MCF 10A (cell line): ENCODE measurements at regions not wholly inside any gene's neighbourhood (a gene's known extent, or its start where the extent isn't known, plus 50 kb on each side); places are given as distances from the start of the nearest gene placed in this dataset.

Source experiments
- BruUV-seq: library from RNA; stranded (reverse); fragments of 400-500 nt; replicated peaks from 2 replicates; lab custom pipeline; 2021; lab: Mats Ljungman, UMichigan
- CTCF ChIA-PET: fragments of 300-600 bp; sonication (Branson Sonifier 250); formaldehyde crosslinking; extraction: SDS; loops from one replicate; lab custom pipeline; 2021; ENCODE audit warnings: antibody characterized with exemption, inconsistent platforms; lab: Yijun Ruan, JAX
- POLR2A ChIA-PET: fragments of 300-600, 350-650 bp; sonication (Branson Sonifier 250); formaldehyde crosslinking; extraction: SDS; loops from one replicate; lab custom pipeline; 2020; ENCODE audit warnings: antibody characterized with exemption, inconsistent platforms; lab: Yijun Ruan, JAX
- DNase-seq: peaks from one replicate; pipeline ENCODE4 v3.0.0-alpha.2; 2018; ENCODE audit not compliant: unreplicated experiment
- H3K27ac Mint-ChIP-seq: one replicate; pipeline ENCODE4 v1.8.0; 2022; ENCODE audit warnings: mild to moderate bottlenecking, low read depth, mixed read lengths; ENCODE audit not compliant: unreplicated experiment
- H3K27me3 Mint-ChIP-seq: one replicate; pipeline ENCODE4 v1.8.0; 2022; ENCODE audit warnings: mixed read lengths; ENCODE audit not compliant: insufficient read depth, unreplicated experiment
- H3K36me3 Mint-ChIP-seq: one replicate; pipeline ENCODE4 v1.8.0; 2022; ENCODE audit warnings: mild to moderate bottlenecking, moderate library complexity, mixed read lengths; ENCODE audit not compliant: insufficient read depth, unreplicated experiment
- H3K4me1 Mint-ChIP-seq: one replicate; pipeline ENCODE4 v1.8.0; 2022; ENCODE audit warnings: mixed read lengths; ENCODE audit not compliant: insufficient read depth, unreplicated experiment
- H3K4me3 Mint-ChIP-seq: one replicate; pipeline ENCODE4 v1.8.0; 2022; ENCODE audit warnings: mild to moderate bottlenecking, moderate library complexity, mixed read lengths; ENCODE audit not compliant: unreplicated experiment
- H3K9me3 Mint-ChIP-seq: one replicate; pipeline ENCODE4 v1.8.0; 2022; ENCODE audit warnings: mixed read lengths; ENCODE audit not compliant: unreplicated experiment
- CTCF ChIP-seq: fragments of 200-600 bp; IDR thresholded peaks from one replicate; pipeline ENCODE4 v1.8.0; 2022; ENCODE audit warnings: antibody characterized with exemption, mild to moderate bottlenecking; ENCODE audit not compliant: unreplicated experiment
- intact Hi-C: fragments of 100-400 bp; cut with micrococcal nuclease; formaldehyde crosslinking; loops from 2 replicates; pipeline ENCODE4 v1.14.1; 2022

GRCh38 chr15:77775837-77776236, 143.1 kb upstream of the LINGO1 start:
- H3K27ac Mint-ChIP-seq, result no peak overlapping the region
- no peak for DNase-seq
- intact Hi-C loops, result no loop called here
- POLR2A ChIA-PET, result no interaction called here
- no peaks in the 10 kb centered on the region for H3K36me3 Mint-ChIP-seq
- CTCF ChIA-PET, result interaction anchor here (0.9 kb wide), 1 partner anchor 15 kb away, joined by 3 read pairs; no protein-coding TSS in a partner anchor
- H3K9me3 Mint-ChIP-seq, result peaks cover 5% of the 10 kb centered on the region
- H3K4me1 Mint-ChIP-seq, result no peaks in the 10 kb centered on the region
- BruUV-seq, result no TSS peak
- no peak for TF ChIP-seq CTCF
- no peak overlapping the region for H3K4me3 Mint-ChIP-seq
- peaks cover 9% of the 10 kb centered on the region for H3K27me3 Mint-ChIP-seq

- H3K9me3 Mint-ChIP-seq, result peaks cover 5% of the 10 kb centered on the region
- no TSS peak for BruUV-seq
- DNase-seq, result no peak
- ChIA-PET CTCF (interaction anchor here (0.9 kb wide), 1 partner anchor 15 kb away, joined by 3 read pairs; no protein-coding TSS in a partner anchor), POLR2A (no interaction called here)
- no peak overlapping the region for H3K4me3 Mint-ChIP-seq
- no peak overlapping the region for H3K27ac Mint-ChIP-seq
- no peaks in the 10 kb centered on the region for H3K4me1 Mint-ChIP-seq
- no peak for TF ChIP-seq CTCF
- H3K27me3 Mint-ChIP-seq, result peaks cover 9% of the 10 kb centered on the region
- no peaks in the 10 kb centered on the region for H3K36me3 Mint-ChIP-seq
- intact Hi-C loops, result no loop called here
Measured at GRCh38 chr15:77775373-77775772, 142.7 kb upstream of the LINGO1 start.

- no peak overlapping the region for H3K4me3 Mint-ChIP-seq
- no TSS peak for BruUV-seq
Measured at GRCh38 chr15:77774350-77774749, 141.6 kb upstream of the LINGO1 start.

GRCh38 chr15:77773903-77774302, 141.2 kb upstream of the LINGO1 start:
- POLR2A ChIA-PET, result no interaction called here

More at GRCh38 chr15:77774350-77774749, 141.6 kb upstream of the LINGO1 start:
- DNase-seq, result no peak
- no peaks in the 10 kb centered on the region for H3K36me3 Mint-ChIP-seq
- no peak overlapping the region for H3K27ac Mint-ChIP-seq
- peaks cover 9% of the 10 kb centered on the region for H3K27me3 Mint-ChIP-seq
- POLR2A ChIA-PET, result no interaction called here
- H3K4me1 Mint-ChIP-seq, result no peaks in the 10 kb centered on the region
- intact Hi-C loops, result no loop called here
- no peak for TF ChIP-seq CTCF
- H3K9me3 Mint-ChIP-seq, result peaks cover 5% of the 10 kb centered on the region
- CTCF ChIA-PET, result no interaction called here

More at GRCh38 chr15:77773903-77774302, 141.2 kb upstream of the LINGO1 start:
- Mint-ChIP-seq H3K4me1 (no peaks in the 10 kb centered on the region), H3K9me3 (peaks cover 2% of the 10 kb centered on the region), H3K27ac (no peak overlapping the region), H3K27me3 (peaks cover 13% of the 10 kb centered on the region), H3K36me3 (no peaks in the 10 kb centered on the region), H3K4me3 (no peak overlapping the region)
- CTCF ChIA-PET, result no interaction called here
- BruUV-seq, result no TSS peak
- DNase-seq, result no peak
- TF ChIP-seq CTCF, result no peak
- intact Hi-C loops, result no loop called here
